ENCODE measurements at regions not wholly inside any gene's neighbourhood (a gene's known extent, or its start where the extent isn't known, plus 50 kb on each side); places are given as distances from the start of the nearest gene placed in this dataset.

DNA sequence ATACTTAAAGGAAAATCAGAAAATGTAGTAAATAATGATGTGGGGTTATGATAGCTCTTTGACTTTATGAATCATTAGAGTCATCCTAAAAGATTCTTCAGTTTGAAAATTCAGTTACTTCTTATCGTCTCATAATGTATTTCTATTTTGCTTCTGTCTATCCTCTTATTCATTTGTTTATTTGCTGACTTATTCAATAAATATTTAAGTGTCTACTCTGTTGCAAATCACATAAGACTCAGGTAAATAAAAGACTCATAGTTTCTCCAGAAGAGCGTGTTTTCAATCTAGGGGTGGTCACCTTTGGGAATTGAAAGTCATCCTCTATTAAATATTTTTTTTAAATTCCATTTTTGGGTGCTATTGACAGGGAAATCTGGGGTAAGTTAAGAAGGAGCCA is 69.1 kb upstream of the RBMS1 start:
- no peak overlapping the region for H3K4me3 ChIP-seq (ENCODE audit: low read depth, low read length)
- TF ChIP-seq, protein P1, sequence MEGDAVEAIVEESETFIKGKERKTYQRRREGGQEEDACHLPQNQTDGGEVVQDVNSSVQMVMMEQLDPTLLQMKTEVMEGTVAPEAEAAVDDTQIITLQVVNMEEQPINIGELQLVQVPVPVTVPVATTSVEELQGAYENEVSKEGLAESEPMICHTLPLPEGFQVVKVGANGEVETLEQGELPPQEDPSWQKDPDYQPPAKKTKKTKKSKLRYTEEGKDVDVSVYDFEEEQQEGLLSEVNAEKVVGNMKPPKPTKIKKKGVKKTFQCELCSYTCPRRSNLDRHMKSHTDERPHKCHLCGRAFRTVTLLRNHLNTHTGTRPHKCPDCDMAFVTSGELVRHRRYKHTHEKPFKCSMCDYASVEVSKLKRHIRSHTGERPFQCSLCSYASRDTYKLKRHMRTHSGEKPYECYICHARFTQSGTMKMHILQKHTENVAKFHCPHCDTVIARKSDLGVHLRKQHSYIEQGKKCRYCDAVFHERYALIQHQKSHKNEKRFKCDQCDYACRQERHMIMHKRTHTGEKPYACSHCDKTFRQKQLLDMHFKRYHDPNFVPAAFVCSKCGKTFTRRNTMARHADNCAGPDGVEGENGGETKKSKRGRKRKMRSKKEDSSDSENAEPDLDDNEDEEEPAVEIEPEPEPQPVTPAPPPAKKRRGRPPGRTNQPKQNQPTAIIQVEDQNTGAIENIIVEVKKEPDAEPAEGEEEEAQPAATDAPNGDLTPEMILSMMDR (IDR thresholded peaks at IDR 0.05; ENCODE audit: low read depth, low read length): no peak
- no peaks in the 10 kb centered on the region for H3K4me1 ChIP-seq

DNA sequence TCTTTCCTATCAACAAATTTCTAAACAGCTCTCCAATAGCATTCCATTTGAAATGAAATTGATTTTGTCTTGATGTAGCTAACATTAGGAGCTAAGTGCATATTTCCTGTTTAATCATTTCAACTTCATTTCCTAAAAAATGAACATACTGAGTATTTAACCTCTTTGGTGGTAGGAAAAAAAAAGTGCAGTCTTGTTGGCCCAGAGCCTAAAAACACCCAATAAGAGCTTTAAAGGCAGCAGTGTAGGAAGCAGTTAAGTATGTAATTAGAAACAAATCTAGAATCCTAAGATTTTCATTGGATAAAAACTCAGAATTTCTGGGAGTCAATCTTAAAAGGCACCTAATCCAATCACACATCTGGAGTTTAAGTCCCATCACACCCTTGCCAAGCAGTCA is 71.0 kb upstream of the RBMS1 start:
- H3K27me3 ChIP-seq: no peaks in the 10 kb centered on the region
- TF ChIP-seq, protein P1 (IDR thresholded peaks at IDR 0.05; ENCODE audit: low read depth, low read length): no peak
- DNase-seq: no peak
- no peaks in the 10 kb centered on the region for H3K4me1 ChIP-seq
- H3K4me3 ChIP-seq (ENCODE audit: low read depth, low read length): no peak overlapping the region
- no peaks in the 10 kb centered on the region for H3K36me3 ChIP-seq
- H3K9me3 ChIP-seq: no peaks in the 10 kb centered on the region

More for the DNA sequence above, 69.1 kb upstream of the RBMS1 start:
- Histone ChIP-seq H3K36me3 (no peaks in the 10 kb centered on the region), H3K27me3 (no peaks in the 10 kb centered on the region), H3K9me3 (no peaks in the 10 kb centered on the region)
- no peak for DNase-seq

DNA sequence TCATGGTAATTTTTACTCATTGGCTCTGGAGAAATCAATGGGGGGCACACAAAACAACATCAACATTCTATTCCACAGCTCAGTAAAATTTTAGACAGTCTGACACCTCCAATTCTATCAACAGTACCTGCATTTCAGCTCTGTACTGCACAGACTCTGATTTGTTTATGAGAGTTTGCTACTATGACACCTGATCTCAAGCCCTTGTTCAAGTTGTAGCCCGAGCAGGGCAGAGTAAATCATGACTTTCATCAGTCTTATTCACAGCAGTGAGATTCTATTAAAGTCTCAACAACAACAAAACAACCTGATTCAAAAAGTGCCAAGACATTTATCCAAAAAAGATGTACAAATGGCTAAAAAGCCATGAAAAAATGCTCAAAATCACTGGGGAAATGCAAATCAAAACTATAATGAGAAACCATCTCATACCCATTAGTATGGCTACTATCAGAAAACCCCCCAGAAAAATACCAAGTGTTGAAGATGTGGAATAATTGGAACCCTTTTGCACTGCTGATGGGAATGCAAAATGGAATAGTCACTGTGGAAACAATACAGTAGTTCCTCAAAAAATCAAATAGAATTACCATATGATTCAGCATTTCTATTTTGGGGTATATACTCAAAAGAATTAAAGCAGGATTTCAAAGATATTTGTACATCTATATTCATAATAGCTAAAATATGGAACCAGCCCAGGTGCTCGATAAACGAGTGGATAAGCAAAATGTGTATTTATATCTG is 71.7 kb upstream of the RBMS1 start:
- no peaks in the 10 kb centered on the region for H3K36me3 ChIP-seq
- H3K4me3 ChIP-seq (ENCODE audit: low read depth, low read length): no peak overlapping the region
- no peaks in the 10 kb centered on the region for H3K4me1 ChIP-seq
- no peaks in the 10 kb centered on the region for H3K27me3 ChIP-seq
- TF ChIP-seq, protein P1 (IDR thresholded peaks at IDR 0.05; ENCODE audit: low read depth, low read length): no peak
- no peaks in the 10 kb centered on the region for H3K9me3 ChIP-seq
- no peak for DNase-seq

DNA sequence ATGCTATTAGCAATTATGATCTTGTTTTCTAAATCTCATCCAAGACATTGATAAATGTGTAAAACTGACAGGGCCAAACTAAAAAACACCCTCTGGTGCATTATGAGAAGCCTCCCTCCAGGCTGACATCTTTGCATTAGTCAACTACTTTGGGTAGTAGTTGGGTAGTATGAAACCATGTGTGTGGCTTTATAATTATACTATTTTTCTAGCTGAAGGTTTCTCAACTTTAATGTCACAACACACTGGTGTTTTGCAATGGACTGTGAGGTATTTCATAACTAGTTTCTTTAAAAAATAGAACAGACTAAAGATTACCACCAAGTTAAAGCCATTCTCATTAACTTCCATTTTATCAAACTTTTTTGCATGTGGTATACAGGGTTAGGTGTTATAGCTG is 73.1 kb upstream of the RBMS1 start:
- TF ChIP-seq, protein P1 (IDR thresholded peaks at IDR 0.05; ENCODE audit: low read depth, low read length): no peak
- Histone ChIP-seq H3K27me3 (no peaks in the 10 kb centered on the region), H3K4me3 (ENCODE audit: low read depth, low read length) (no peak overlapping the region), H3K9me3 (no peaks in the 10 kb centered on the region), H3K4me1 (no peaks in the 10 kb centered on the region), H3K36me3 (no peaks in the 10 kb centered on the region)
- no peak for DNase-seq

DNA sequence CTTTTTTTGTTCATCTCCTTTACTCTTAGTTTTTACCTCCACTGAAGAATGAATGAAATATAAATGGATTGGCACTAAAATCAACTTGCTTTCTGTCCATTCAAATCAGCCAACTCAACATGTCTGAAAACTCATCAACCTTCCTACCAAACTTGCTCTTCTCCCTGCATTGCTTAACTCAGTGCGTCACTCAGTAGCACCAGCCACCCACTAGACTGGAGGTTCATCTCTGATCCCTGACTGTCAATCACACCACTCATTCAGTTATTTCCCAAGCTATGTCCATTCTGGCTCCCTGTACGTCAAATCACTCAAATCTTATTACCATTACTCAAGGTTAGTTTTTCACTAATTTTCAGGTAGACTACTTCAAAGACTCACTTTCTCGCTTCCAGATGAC is 75.2 kb upstream of the RBMS1 start:
- no peaks in the 10 kb centered on the region for H3K36me3 ChIP-seq
- TF ChIP-seq, protein P1 (IDR thresholded peaks at IDR 0.05; ENCODE audit: low read depth, low read length): no peak
- no peak for DNase-seq
- no peaks in the 10 kb centered on the region for H3K9me3 ChIP-seq
- H3K4me1 ChIP-seq: no peaks in the 10 kb centered on the region
- H3K4me3 ChIP-seq (ENCODE audit: low read depth, low read length): no peak overlapping the region
- no peaks in the 10 kb centered on the region for H3K27me3 ChIP-seq

DNA sequence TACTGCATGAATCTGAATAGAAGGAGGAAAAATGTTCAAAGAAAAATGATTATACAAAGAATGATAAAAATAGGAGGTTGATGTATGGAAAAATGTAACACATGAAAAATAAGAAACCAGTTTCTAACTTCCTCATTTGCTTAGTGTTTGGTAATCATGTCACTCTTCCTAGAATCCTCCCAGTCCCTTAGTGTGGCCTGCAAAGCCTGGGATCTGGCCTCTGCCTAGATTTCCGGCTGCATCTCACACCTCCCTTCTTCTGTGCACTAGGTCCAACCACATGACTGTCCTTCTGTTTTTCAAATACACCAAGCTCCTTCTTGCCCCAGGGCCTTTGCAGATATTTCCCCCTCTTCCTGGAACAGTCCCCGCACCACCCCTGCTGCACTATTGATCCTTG is 76.8 kb upstream of the RBMS1 start:
- no peak for DNase-seq
- Histone ChIP-seq H3K27me3 (no peaks in the 10 kb centered on the region), H3K4me1 (no peaks in the 10 kb centered on the region), H3K4me3 (ENCODE audit: low read depth, low read length) (no peak overlapping the region), H3K36me3 (no peaks in the 10 kb centered on the region), H3K9me3 (no peaks in the 10 kb centered on the region)
- TF ChIP-seq, protein P1 (IDR thresholded peaks at IDR 0.05; ENCODE audit: low read depth, low read length): no peak

All from BE2C (cell line).